HG03460 (cell line): ENCODE measurements at regions not wholly inside any gene's neighbourhood (a gene's known extent, or its start where the extent isn't known, plus 50 kb on each side); places are given as distances from the start of the nearest gene placed in this dataset.
"Not testable (repeated sequence)": the region's sequence is repeated elsewhere in the genome, so short reads cannot be mapped to it uniquely, and the experiment has no call there.

ENCODE experiments used
- ATAC-seq: cut with Tn5 transposase; IDR thresholded peaks from one replicate; pipeline ENCODE4 v1.9.1; 2021; ENCODE audit not compliant: unreplicated experiment

GRCh38 chr3:140859592-140860336 lies 81.9 kb upstream of the SLC25A36 start:
- ATAC-seq = peak; percentile 49

GRCh38 chr3:140863580-140864009 lies 78.0 kb upstream of the SLC25A36 start:
- ATAC-seq = no peak

GRCh38 chr3:140870351-140870750 lies 71.3 kb upstream of the SLC25A36 start:
- no peak for ATAC-seq

GRCh38 chr3:140871022-140871421 lies 70.6 kb upstream of the SLC25A36 start:
- no peak for ATAC-seq

- ATAC-seq = not testable (repeated sequence)
Observed at GRCh38 chr3:140872165-140872564, 69.5 kb upstream of the SLC25A36 start.

GRCh38 chr3:140883428-140884040 lies 58.1 kb upstream of the SLC25A36 start:
- no peak for ATAC-seq

GRCh38 chr3:140885697-140886096 lies 55.9 kb upstream of the SLC25A36 start:
- not testable (repeated sequence) for ATAC-seq
